DOHH2 (cell line): ENCODE measurements at regions not wholly inside any gene's neighbourhood (a gene's known extent, or its start where the extent isn't known, plus 50 kb on each side); places are given as distances from the start of the nearest gene placed in this dataset.

Source experiments
- H3F3A ChIP-seq: fragments of 200-600 bp; sonication (generic), shearing (Covaris generic); 2 replicates; pipeline ENCODE4 v1.6.0; 2016; ENCODE audit warnings: antibody characterized with exemption, mild to moderate bottlenecking; ENCODE audit not compliant: control insufficient read depth, insufficient read depth
- H3K27ac ChIP-seq: fragments of 200-600 bp; sonication (generic); 2 replicates; pipeline ENCODE4 v1.5.1; 2014; ENCODE audit warnings: low read depth, mild to moderate bottlenecking, low read length, moderate library complexity
- H3K27me3 ChIP-seq: fragments of 200-600 bp; sonication (generic); 2 replicates; pipeline ENCODE4 v1.6.1; 2014; ENCODE audit warnings: mild to moderate bottlenecking, low read length, mixed read lengths; ENCODE audit not compliant: control insufficient read depth
- H3K36me3 ChIP-seq: fragments of 200-600 bp; sonication (generic); 2 replicates; pipeline ENCODE4 v1.6.1; 2014; ENCODE audit warnings: mild to moderate bottlenecking, low read length, moderate library complexity, mixed read lengths; ENCODE audit not compliant: control insufficient read depth
- H3K4me1 ChIP-seq: fragments of 200-600 bp; sonication (generic); 2 replicates; pipeline ENCODE4 v1.6.1; 2014; ENCODE audit warnings: mild to moderate bottlenecking, low read length, mixed read lengths; ENCODE audit not compliant: control insufficient read depth
- H3K4me2 ChIP-seq: fragments of 200-600 bp; sonication (generic); 2 replicates; pipeline ENCODE4 v1.6.0; 2014; ENCODE audit warnings: mild to moderate bottlenecking, low read length, moderate library complexity
- H3K4me3 ChIP-seq: fragments of 200-600 bp; sonication (generic); 2 replicates; pipeline ENCODE4 v1.5.1; 2014; ENCODE audit warnings: mild to moderate bottlenecking, low read length, mixed read lengths
- H3K79me2 ChIP-seq: fragments of 200-600 bp; sonication (generic); 2 replicates; pipeline ENCODE4 v1.6.1; 2014; ENCODE audit warnings: mild to moderate bottlenecking, low read length, mixed read lengths; ENCODE audit not compliant: control insufficient read depth
- H3K9me2 ChIP-seq: fragments of 200-600 bp; sonication (generic); replicated peaks from 2 replicates; pipeline ENCODE4 v1.6.1; 2014; ENCODE audit warnings: mild to moderate bottlenecking, low read length, mixed read lengths; ENCODE audit not compliant: control insufficient read depth
- H3K9me3 ChIP-seq: fragments of 200-600 bp; sonication (generic); 2 replicates; pipeline ENCODE4 v1.6.1; 2014; ENCODE audit warnings: antibody characterized with exemption, low read length, mixed read lengths; ENCODE audit not compliant: control insufficient read depth, insufficient read depth
- H4K20me1 ChIP-seq: fragments of 200-600 bp; sonication (generic); 2 replicates; pipeline ENCODE4 v1.6.0; 2014; ENCODE audit warnings: low read depth, mild to moderate bottlenecking, antibody characterized with exemption, low read length, moderate library complexity; ENCODE audit not compliant: control insufficient read depth, insufficient read depth
- CTCF ChIP-seq: fragments of 200-600 bp; sonication (generic); IDR thresholded peaks from one replicate; pipeline ENCODE4 v1.5.1; 2014; ENCODE audit warnings: antibody characterized with exemption, mild to moderate bottlenecking, low read depth, low read length; ENCODE audit not compliant: poor library complexity, severe bottlenecking
- EZH2phosphoT487 ChIP-seq: fragments of 200-600 bp; sonication (generic); IDR thresholded peaks from 2 replicates; pipeline ENCODE4 v1.6.1; 2017; ENCODE audit warnings: borderline replicate concordance, mild to moderate bottlenecking, antibody characterized with exemption, low read length, moderate library complexity, mixed read lengths

GRCh38 chr14:97782871-97783414 lies 985.8 kb downstream of the VRK1 start:
- no peaks in the 10 kb centered on the region for H3K79me2 ChIP-seq

DNA sequence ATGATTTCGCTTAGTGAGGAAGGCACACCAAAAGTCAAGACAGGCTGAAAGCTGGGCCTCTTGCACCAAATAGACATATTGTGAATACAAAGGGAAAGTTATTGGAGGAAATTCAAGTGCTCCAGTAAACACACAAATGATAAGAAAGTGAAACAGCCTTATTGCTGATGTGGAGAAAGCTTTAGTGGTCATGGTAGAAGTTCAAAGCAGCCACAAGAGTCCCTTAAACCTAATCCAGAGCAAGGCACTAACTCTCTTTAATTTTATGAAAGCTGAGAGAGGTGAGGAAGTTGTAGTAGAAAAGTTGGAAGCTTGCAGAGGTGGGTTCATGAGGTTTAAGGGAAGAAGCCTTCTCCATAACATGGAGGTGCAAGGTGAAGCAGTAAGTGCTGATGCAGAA lies 988.3 kb downstream of the VRK1 start:
- no peaks in the 10 kb centered on the region for H3F3A ChIP-seq
- no peaks in the 10 kb centered on the region for H3K4me1 ChIP-seq
- no peak overlapping the region for H3K4me3 ChIP-seq
- H4K20me1 ChIP-seq: no peaks in the 10 kb centered on the region
- no peaks in the 10 kb centered on the region for H3K79me2 ChIP-seq
- H3K9me2 ChIP-seq: no peaks in the 10 kb centered on the region
- H3K27ac ChIP-seq: no peak overlapping the region
- no peak overlapping the region for H3K4me2 ChIP-seq
- no peaks in the 10 kb centered on the region for H3K27me3 ChIP-seq
- H3K9me3 ChIP-seq: no peaks in the 10 kb centered on the region
- TF ChIP-seq CTCF (no peak), EZH2phosphoT487 (no peak)
- no peaks in the 10 kb centered on the region for H3K36me3 ChIP-seq

More at GRCh38 chr14:97782871-97783414, 985.8 kb downstream of the VRK1 start:
- Histone ChIP-seq H3K4me3 (no peak overlapping the region), H3K4me2 (no peak overlapping the region), H3F3A (no peaks in the 10 kb centered on the region), H3K4me1 (no peaks in the 10 kb centered on the region), H3K9me2 (no peaks in the 10 kb centered on the region), H3K27ac (no peak overlapping the region), H3K27me3 (no peaks in the 10 kb centered on the region), H3K36me3 (no peaks in the 10 kb centered on the region), H3K9me3 (no peaks in the 10 kb centered on the region), H4K20me1 (no peaks in the 10 kb centered on the region)
- TF ChIP-seq CTCF (no peak), EZH2phosphoT487 (no peak)

DNA sequence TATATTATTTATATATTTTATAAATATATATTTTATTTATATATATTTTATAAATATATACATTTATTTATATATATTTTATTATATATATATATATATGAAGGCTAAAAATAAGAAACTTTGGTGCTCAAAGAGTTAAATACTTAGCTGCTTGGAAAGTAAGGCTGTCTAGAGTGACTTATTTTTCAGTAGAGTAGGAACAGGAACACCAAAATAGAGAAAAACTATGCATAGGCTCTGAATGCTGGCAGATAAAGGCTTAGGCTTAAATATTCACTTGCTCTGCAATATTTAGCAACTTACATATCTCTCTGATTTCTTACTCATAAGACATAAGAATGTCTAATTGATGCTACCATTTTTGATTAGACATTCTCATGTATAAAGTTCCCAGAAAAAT lies 991.2 kb downstream of the VRK1 start:
- no peaks in the 10 kb centered on the region for H3K4me1 ChIP-seq
- no peak overlapping the region for H3K27ac ChIP-seq
- no peaks in the 10 kb centered on the region for H4K20me1 ChIP-seq
- H3K9me3 ChIP-seq: no peaks in the 10 kb centered on the region
- H3K4me2 ChIP-seq: no peak overlapping the region
- H3K27me3 ChIP-seq: no peaks in the 10 kb centered on the region
- no peaks in the 10 kb centered on the region for H3K9me2 ChIP-seq
- no peak overlapping the region for H3K4me3 ChIP-seq
- TF ChIP-seq CTCF (no peak), EZH2phosphoT487 (no peak)
- no peaks in the 10 kb centered on the region for H3F3A ChIP-seq
- no peaks in the 10 kb centered on the region for H3K79me2 ChIP-seq
- no peaks in the 10 kb centered on the region for H3K36me3 ChIP-seq
